Neural cell (in vitro differentiated cells): ENCODE measurements at regions not wholly inside any gene's neighbourhood (a gene's known extent, or its start where the extent isn't known, plus 50 kb on each side); places are given as distances from the start of the nearest gene placed in this dataset.

ENCODE experiments used
- H2AFZ ChIP-seq: fragments of 200-600, 300-800 bp; sonication (generic), shearing (Covaris generic); 2 replicates; pipeline ENCODE4 v1.6.0; 2014; ENCODE audit warnings: low read depth, mild to moderate bottlenecking, antibody characterized with exemption, low read length, moderate library complexity
- H3F3A ChIP-seq: fragments of 200-600 bp; shearing (Covaris generic); 2 replicates; pipeline ENCODE4 v1.6.1; 2016; ENCODE audit warnings: mild to moderate bottlenecking, moderate library complexity, mixed read lengths, antibody characterized with exemption, low read length; ENCODE audit not compliant: insufficient read depth, poor library complexity, severe bottlenecking
- H3K27ac ChIP-seq: fragments of 200-600, 300-800 bp; sonication (generic), shearing (Covaris generic); 2 replicates; pipeline ENCODE4 v1.5.1; 2014; ENCODE audit warnings: mild to moderate bottlenecking, low read length, moderate library complexity
- H3K27me3 ChIP-seq: fragments of 300-800, 200-600 bp; sonication (generic), shearing (Covaris generic); 2 replicates; pipeline ENCODE4 v1.6.0; 2014; ENCODE audit warnings: mild to moderate bottlenecking, low read depth, low read length, moderate library complexity; ENCODE audit not compliant: insufficient read depth
- H3K36me3 ChIP-seq: fragments of 300-800, 200-600 bp; sonication (generic), shearing (Covaris generic); 2 replicates; pipeline ENCODE4 v1.5.1; 2014; ENCODE audit warnings: mild to moderate bottlenecking, antibody characterized with exemption, low read length, moderate library complexity; ENCODE audit not compliant: insufficient read depth
- H3K4me2 ChIP-seq: fragments of 300-800, 200-600 bp; sonication (generic), shearing (Covaris generic); 2 replicates; pipeline ENCODE4 v1.6.0; 2014; ENCODE audit warnings: mild to moderate bottlenecking, low read length
- H3K4me3 ChIP-seq: fragments of 300-800, 200-600 bp; sonication (generic), shearing (Covaris generic); 2 replicates; pipeline ENCODE4 v1.5.1; 2014; ENCODE audit warnings: mild to moderate bottlenecking, low read length, moderate library complexity
- H3K79me2 ChIP-seq: fragments of 200-600 bp; shearing (Covaris generic); replicated peaks from 2 replicates; pipeline ENCODE4 v1.6.0; 2014; ENCODE audit warnings: mild to moderate bottlenecking, low read length, moderate library complexity; ENCODE audit not compliant: insufficient read depth
- H3K9ac ChIP-seq: fragments of 300-800, 200-600 bp; sonication (generic), shearing (Covaris generic); 2 replicates; pipeline ENCODE4 v1.6.1; 2016; ENCODE audit warnings: mild to moderate bottlenecking, low read length, mixed read lengths
- H3K9me2 ChIP-seq: fragments of 200-600 bp; shearing (Covaris generic); 2 replicates; pipeline ENCODE4 v1.6.1; 2016; ENCODE audit warnings: mild to moderate bottlenecking, low read length, mixed read lengths; ENCODE audit not compliant: insufficient read depth
- H3K9me3 ChIP-seq: fragments of 200-600, 300-800 bp; sonication (generic), shearing (Covaris generic); 2 replicates; pipeline ENCODE4 v1.6.1; 2016; ENCODE audit warnings: mild to moderate bottlenecking, mixed run types, low read length, moderate library complexity, mixed read lengths
- H4K20me1 ChIP-seq: fragments of 200-600 bp; shearing (Covaris generic); 2 replicates; pipeline ENCODE4 v1.6.1; 2016; ENCODE audit warnings: mild to moderate bottlenecking, mixed run types; ENCODE audit not compliant: insufficient read depth
- EP300 ChIP-seq: fragments of 450-650 bp; conservative IDR thresholded peaks from 2 replicates; pipeline ENCODE4 v1.6.1; 2014; ENCODE audit warnings: antibody characterized with exemption, mild to moderate bottlenecking, moderate library complexity; ENCODE audit not compliant: poor library complexity, severe bottlenecking
- EZH2 ChIP-seq: fragments of 200-600, 300-800 bp; shearing (Covaris generic), sonication (generic); IDR thresholded peaks from 2 replicates; pipeline ENCODE4 v1.6.1; 2014; ENCODE audit warnings: antibody characterized with exemption, low read length, borderline replicate concordance, mild to moderate bottlenecking; ENCODE audit not compliant: insufficient read depth, poor library complexity, severe bottlenecking
- MXI1 ChIP-seq: fragments of 450-650 bp; conservative IDR thresholded peaks from 2 replicates; pipeline ENCODE4 v1.6.1; 2014; ENCODE audit warnings: antibody characterized with exemption, mild to moderate bottlenecking; ENCODE audit not compliant: poor library complexity, severe bottlenecking
- POLR2AphosphoS5 ChIP-seq: IDR thresholded peaks from 2 replicates; pipeline ENCODE4 v1.6.1; 2012
- RAD21 ChIP-seq: fragments of 450-650 bp; conservative IDR thresholded peaks from 2 replicates; pipeline ENCODE4 v1.6.1; 2014; ENCODE audit warnings: antibody characterized with exemption, mild to moderate bottlenecking, moderate library complexity
- SMC3 ChIP-seq: fragments of 450-650 bp; conservative IDR thresholded peaks from 2 replicates; pipeline ENCODE4 v1.6.1; 2014; ENCODE audit warnings: antibody characterized with exemption, mild to moderate bottlenecking, moderate library complexity; ENCODE audit not compliant: poor library complexity
- TAF1 ChIP-seq: IDR thresholded peaks from 2 replicates; pipeline ENCODE4 v1.6.1; 2012; ENCODE audit warnings: low read depth
- TF ChIP-seq, protein P1 (sequence below): fragments of 450-650 bp; IDR thresholded peaks from 2 replicates; pipeline ENCODE4 v1.5.1; 2014; ENCODE audit warnings: antibody characterized with exemption, mild to moderate bottlenecking, moderate library complexity; ENCODE audit not compliant: poor library complexity, severe bottlenecking
- TF ChIP-seq, protein P2 (sequence below): IDR thresholded peaks from 2 replicates; pipeline ENCODE4 v1.6.1; 2012; ENCODE audit warnings: borderline replicate concordance

DNA sequence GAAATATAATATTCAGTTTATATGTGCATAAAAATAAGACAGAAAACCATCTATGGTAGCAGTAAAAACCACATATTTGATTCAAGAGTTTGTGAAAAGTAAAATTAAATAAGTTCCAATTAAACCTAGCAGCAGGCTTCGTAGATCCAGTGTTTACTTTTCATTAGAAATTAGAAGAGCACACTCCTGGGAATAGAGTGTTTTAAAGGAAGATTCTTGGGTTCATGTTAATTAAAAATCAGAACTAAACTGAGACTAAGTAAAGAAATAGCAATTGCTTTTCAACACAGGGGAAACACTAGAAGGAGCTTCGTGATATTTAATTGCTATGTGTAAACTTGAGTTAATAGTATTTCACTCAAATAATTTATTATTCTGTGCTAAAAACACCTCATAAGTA, 1097.8 kb upstream of the CDH18 start:
- no peaks in the 10 kb centered on the region for H3K27me3 ChIP-seq
- TF ChIP-seq POLR2AphosphoS5 (no peak), TAF1 (no peak), EP300 (no peak), SMC3 (no peak), RAD21 (no peak), EZH2 (no peak), MXI1 (no peak)
- TF ChIP-seq, protein P1, sequence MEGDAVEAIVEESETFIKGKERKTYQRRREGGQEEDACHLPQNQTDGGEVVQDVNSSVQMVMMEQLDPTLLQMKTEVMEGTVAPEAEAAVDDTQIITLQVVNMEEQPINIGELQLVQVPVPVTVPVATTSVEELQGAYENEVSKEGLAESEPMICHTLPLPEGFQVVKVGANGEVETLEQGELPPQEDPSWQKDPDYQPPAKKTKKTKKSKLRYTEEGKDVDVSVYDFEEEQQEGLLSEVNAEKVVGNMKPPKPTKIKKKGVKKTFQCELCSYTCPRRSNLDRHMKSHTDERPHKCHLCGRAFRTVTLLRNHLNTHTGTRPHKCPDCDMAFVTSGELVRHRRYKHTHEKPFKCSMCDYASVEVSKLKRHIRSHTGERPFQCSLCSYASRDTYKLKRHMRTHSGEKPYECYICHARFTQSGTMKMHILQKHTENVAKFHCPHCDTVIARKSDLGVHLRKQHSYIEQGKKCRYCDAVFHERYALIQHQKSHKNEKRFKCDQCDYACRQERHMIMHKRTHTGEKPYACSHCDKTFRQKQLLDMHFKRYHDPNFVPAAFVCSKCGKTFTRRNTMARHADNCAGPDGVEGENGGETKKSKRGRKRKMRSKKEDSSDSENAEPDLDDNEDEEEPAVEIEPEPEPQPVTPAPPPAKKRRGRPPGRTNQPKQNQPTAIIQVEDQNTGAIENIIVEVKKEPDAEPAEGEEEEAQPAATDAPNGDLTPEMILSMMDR = no peak
- TF ChIP-seq, protein P2, sequence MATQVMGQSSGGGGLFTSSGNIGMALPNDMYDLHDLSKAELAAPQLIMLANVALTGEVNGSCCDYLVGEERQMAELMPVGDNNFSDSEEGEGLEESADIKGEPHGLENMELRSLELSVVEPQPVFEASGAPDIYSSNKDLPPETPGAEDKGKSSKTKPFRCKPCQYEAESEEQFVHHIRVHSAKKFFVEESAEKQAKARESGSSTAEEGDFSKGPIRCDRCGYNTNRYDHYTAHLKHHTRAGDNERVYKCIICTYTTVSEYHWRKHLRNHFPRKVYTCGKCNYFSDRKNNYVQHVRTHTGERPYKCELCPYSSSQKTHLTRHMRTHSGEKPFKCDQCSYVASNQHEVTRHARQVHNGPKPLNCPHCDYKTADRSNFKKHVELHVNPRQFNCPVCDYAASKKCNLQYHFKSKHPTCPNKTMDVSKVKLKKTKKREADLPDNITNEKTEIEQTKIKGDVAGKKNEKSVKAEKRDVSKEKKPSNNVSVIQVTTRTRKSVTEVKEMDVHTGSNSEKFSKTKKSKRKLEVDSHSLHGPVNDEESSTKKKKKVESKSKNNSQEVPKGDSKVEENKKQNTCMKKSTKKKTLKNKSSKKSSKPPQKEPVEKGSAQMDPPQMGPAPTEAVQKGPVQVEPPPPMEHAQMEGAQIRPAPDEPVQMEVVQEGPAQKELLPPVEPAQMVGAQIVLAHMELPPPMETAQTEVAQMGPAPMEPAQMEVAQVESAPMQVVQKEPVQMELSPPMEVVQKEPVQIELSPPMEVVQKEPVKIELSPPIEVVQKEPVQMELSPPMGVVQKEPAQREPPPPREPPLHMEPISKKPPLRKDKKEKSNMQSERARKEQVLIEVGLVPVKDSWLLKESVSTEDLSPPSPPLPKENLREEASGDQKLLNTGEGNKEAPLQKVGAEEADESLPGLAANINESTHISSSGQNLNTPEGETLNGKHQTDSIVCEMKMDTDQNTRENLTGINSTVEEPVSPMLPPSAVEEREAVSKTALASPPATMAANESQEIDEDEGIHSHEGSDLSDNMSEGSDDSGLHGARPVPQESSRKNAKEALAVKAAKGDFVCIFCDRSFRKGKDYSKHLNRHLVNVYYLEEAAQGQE = no peak
- no peak overlapping the region for H2AFZ ChIP-seq
- H3K9me3 ChIP-seq = no peaks in the 10 kb centered on the region
- H3K27ac ChIP-seq = no peak overlapping the region
- no peaks in the 10 kb centered on the region for H3K36me3 ChIP-seq
- H3K9ac ChIP-seq = no peak overlapping the region
- no peak overlapping the region for H3K4me2 ChIP-seq
- no peaks in the 10 kb centered on the region for H4K20me1 ChIP-seq
- no peak overlapping the region for H3K4me3 ChIP-seq
- no peaks in the 10 kb centered on the region for H3K79me2 ChIP-seq
- no peaks in the 10 kb centered on the region for H3K9me2 ChIP-seq
- H3F3A ChIP-seq = no peaks in the 10 kb centered on the region

DNA sequence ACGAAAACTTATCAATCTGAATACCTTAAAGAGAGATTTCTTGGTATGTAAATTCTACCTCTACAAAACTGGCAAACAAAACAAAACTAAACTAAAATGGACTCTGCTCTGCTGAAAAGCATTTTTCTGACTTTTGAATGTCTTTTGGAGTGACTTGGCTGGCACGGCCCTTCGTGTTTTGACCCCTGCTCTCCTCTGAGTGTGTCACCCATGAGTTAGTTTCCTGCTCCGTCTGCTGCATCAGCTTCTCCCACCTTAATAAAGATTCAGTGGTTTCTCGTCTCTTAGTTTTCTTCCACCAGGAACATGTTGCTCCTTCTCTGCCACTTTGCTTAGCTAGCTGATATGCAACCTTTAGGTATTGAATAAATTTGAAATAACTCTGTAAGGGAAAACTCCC, 1084.0 kb upstream of the CDH18 start:
- H3K9me3 ChIP-seq = no peaks in the 10 kb centered on the region
- no peaks in the 10 kb centered on the region for H3K36me3 ChIP-seq
- H3K4me3 ChIP-seq = no peak overlapping the region
- H3K79me2 ChIP-seq = no peaks in the 10 kb centered on the region
- no peaks in the 10 kb centered on the region for H3K27me3 ChIP-seq
- no peak overlapping the region for H3K4me2 ChIP-seq
- TF ChIP-seq MXI1 (no peak), EP300 (no peak), POLR2AphosphoS5 (no peak)
- TF ChIP-seq, protein P2 = no peak
- no peak overlapping the region for H3K9ac ChIP-seq
- H3K27ac ChIP-seq = no peak overlapping the region
- H4K20me1 ChIP-seq = no peaks in the 10 kb centered on the region
- H3K9me2 ChIP-seq = no peaks in the 10 kb centered on the region
- H2AFZ ChIP-seq = no peak overlapping the region
- no peaks in the 10 kb centered on the region for H3F3A ChIP-seq
